ENCODE measurements at regions not wholly inside any gene's neighbourhood (a gene's known extent, or its start where the extent isn't known, plus 50 kb on each side); places are given as distances from the start of the nearest gene placed in this dataset.

GRCh38 chr1:57494530-57495079 lies 70.7 kb upstream of the DAB1 start:
- no peaks in the 10 kb centered on the region for H3K4me1 ChIP-seq (ENCODE audit: control insufficient read depth, low read depth, low read length)
- H3K4me3 ChIP-seq (ENCODE audit: low read length): no peak overlapping the region
- H3K9ac ChIP-seq (ENCODE audit: low read length): no peak overlapping the region
- H3K27me3 ChIP-seq (ENCODE audit: control insufficient read depth, insufficient read depth, low read length): no peaks in the 10 kb centered on the region
- no peaks in the 10 kb centered on the region for H3K36me3 ChIP-seq (ENCODE audit: control insufficient read depth, low read depth, low read length)
- H3K27ac ChIP-seq (ENCODE audit: low read length): no peak overlapping the region
- H3K9me3 ChIP-seq (ENCODE audit: control insufficient read depth, low read depth, low read length): no peaks in the 10 kb centered on the region

DNA sequence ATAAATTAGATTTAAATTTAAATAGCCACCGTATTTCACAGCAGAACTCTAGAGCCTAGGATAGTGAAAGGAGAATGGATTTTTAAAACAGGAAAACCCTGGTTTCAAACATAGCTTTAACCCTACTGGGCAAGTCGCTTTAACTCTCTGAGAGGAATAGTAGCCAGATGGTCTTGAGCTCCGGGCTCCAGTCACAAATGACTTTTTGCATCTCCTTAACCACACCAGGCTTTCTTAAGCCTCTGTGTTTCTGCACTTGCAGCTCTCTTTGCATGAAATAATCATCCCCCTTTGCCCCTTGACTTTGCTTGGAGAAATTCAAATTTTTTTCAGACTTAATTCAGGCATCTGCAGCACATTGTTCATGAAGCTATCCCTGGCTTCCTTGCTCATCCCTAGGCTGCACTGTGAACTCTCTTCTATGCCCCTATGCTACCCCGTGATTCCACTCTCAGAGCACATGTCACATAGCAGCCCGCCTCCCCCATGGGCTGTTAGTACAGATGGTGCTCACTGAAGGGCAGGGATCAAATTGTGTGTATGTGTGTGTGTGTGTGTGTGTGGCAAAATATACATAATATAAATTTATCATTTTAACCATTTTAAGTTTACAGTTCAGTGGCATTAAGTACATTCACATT lies 68.8 kb upstream of the DAB1 start:
- Histone ChIP-seq H3K9me3 (ENCODE audit: control insufficient read depth, low read depth, low read length) (no peaks in the 10 kb centered on the region), H3K36me3 (ENCODE audit: control insufficient read depth, low read depth, low read length) (no peaks in the 10 kb centered on the region), H3K27me3 (ENCODE audit: control insufficient read depth, insufficient read depth, low read length) (no peaks in the 10 kb centered on the region), H3K9ac (ENCODE audit: low read length) (no peak overlapping the region), H3K4me3 (ENCODE audit: low read length) (no peak overlapping the region), H3K27ac (ENCODE audit: low read length) (no peak overlapping the region), H3K4me1 (ENCODE audit: control insufficient read depth, low read depth, low read length) (no peaks in the 10 kb centered on the region)

DNA sequence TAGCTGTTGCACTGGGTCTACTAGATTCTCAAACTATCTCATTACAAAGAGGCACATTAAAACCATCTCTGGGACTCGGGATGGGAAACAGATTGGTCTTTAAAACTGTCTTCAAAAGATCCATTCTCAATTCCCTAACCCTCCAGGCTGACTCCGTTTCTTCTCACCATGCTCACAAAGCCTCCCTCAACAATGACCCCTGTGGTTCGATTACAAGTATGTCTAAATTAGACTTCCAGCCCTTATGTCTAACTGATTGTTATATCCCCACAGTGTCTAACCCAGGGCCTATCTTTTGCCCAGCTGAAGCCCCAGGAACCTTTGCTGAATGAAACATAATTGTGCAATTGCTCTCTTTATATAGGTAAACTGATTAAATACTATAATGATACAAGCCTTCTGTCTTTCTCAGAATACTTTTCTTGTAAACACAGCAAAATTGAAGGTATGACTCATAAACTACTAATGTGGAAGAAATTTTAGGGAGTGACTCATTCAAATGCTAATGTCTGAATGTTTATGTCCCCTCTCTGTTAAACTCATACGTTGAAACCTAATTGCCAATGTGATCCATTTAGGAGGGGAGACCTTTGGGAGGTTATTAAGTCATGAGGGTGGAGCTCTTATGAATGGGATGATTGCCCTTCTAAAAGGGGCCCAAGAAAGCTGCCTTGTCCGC lies 65.6 kb upstream of the DAB1 start:
- H3K36me3 ChIP-seq (ENCODE audit: control insufficient read depth, low read depth, low read length): no peaks in the 10 kb centered on the region
- H3K4me3 ChIP-seq (ENCODE audit: low read length): no peak overlapping the region
- no peaks in the 10 kb centered on the region for H3K27me3 ChIP-seq (ENCODE audit: control insufficient read depth, insufficient read depth, low read length)
- H3K27ac ChIP-seq (ENCODE audit: low read length): no peak overlapping the region
- no peak overlapping the region for H3K9ac ChIP-seq (ENCODE audit: low read length)
- H3K4me1 ChIP-seq (ENCODE audit: control insufficient read depth, low read depth, low read length): no peaks in the 10 kb centered on the region
- no peaks in the 10 kb centered on the region for H3K9me3 ChIP-seq (ENCODE audit: control insufficient read depth, low read depth, low read length)

GRCh38 chr1:57485643-57486042 lies 61.8 kb upstream of the DAB1 start:
- H3K27ac ChIP-seq (ENCODE audit: low read length): no peak overlapping the region
- no peaks in the 10 kb centered on the region for H3K36me3 ChIP-seq (ENCODE audit: control insufficient read depth, low read depth, low read length)
- no peak overlapping the region for H3K4me3 ChIP-seq (ENCODE audit: low read length)
- no peaks in the 10 kb centered on the region for H3K4me1 ChIP-seq (ENCODE audit: control insufficient read depth, low read depth, low read length)
- no peaks in the 10 kb centered on the region for H3K9me3 ChIP-seq (ENCODE audit: control insufficient read depth, low read depth, low read length)
- no peaks in the 10 kb centered on the region for H3K27me3 ChIP-seq (ENCODE audit: control insufficient read depth, insufficient read depth, low read length)
- no peak overlapping the region for H3K9ac ChIP-seq (ENCODE audit: low read length)

- Histone ChIP-seq H3K27me3 (ENCODE audit: control insufficient read depth, insufficient read depth, low read length) (no peaks in the 10 kb centered on the region), H3K9me3 (ENCODE audit: control insufficient read depth, low read depth, low read length) (no peaks in the 10 kb centered on the region), H3K4me1 (ENCODE audit: control insufficient read depth, low read depth, low read length) (no peaks in the 10 kb centered on the region), H3K9ac (ENCODE audit: low read length) (no peak overlapping the region), H3K27ac (ENCODE audit: low read length) (no peak overlapping the region), H3K4me3 (ENCODE audit: low read length) (no peak overlapping the region), H3K36me3 (ENCODE audit: control insufficient read depth, low read depth, low read length) (no peaks in the 10 kb centered on the region)
Observed at GRCh38 chr1:57483954-57484353, 60.1 kb upstream of the DAB1 start.

DNA sequence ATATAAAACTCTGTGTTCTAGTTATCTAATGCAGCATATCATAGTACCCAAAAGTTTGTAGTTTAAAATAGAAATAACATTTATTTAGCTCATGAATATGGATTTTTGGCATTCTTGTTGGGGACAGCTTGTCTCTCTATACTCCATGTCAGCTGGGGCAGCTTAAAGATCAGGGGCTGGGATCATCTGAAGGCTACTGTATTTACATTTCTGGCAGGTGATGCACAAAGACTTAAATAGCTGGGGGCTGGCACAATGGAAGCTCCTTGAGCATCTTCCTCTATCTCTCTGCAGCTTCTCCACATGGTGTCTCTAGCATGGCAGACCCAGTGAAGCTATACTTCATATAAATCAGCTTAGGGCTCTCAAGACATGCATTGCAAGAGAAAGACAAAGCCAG lies 55.6 kb upstream of the DAB1 start:
- H3K4me3 ChIP-seq (ENCODE audit: low read length): no peak overlapping the region
- no peaks in the 10 kb centered on the region for H3K27me3 ChIP-seq (ENCODE audit: control insufficient read depth, insufficient read depth, low read length)
- no peak overlapping the region for H3K27ac ChIP-seq (ENCODE audit: low read length)
- H3K36me3 ChIP-seq (ENCODE audit: control insufficient read depth, low read depth, low read length): no peaks in the 10 kb centered on the region
- no peaks in the 10 kb centered on the region for H3K4me1 ChIP-seq (ENCODE audit: control insufficient read depth, low read depth, low read length)
- H3K9ac ChIP-seq (ENCODE audit: low read length): no peak overlapping the region
- no peaks in the 10 kb centered on the region for H3K9me3 ChIP-seq (ENCODE audit: control insufficient read depth, low read depth, low read length)

GRCh38 chr1:57475366-57475765 lies 51.5 kb upstream of the DAB1 start:
- no peak overlapping the region for H3K27ac ChIP-seq (ENCODE audit: low read length)
- peaks cover under 1% of the 10 kb centered on the region for H3K4me1 ChIP-seq (ENCODE audit: control insufficient read depth, low read depth, low read length)
- H3K4me3 ChIP-seq (ENCODE audit: low read length): no peak overlapping the region
- H3K9me3 ChIP-seq (ENCODE audit: control insufficient read depth, low read depth, low read length): no peaks in the 10 kb centered on the region
- no peaks in the 10 kb centered on the region for H3K27me3 ChIP-seq (ENCODE audit: control insufficient read depth, insufficient read depth, low read length)
- no peaks in the 10 kb centered on the region for H3K36me3 ChIP-seq (ENCODE audit: control insufficient read depth, low read depth, low read length)
- H3K9ac ChIP-seq (ENCODE audit: low read length): no peak overlapping the region

GRCh38 chr1:57474137-57474750 lies 50.4 kb upstream of the DAB1 start:
- Histone ChIP-seq H3K4me1 (ENCODE audit: control insufficient read depth, low read depth, low read length) (peaks cover 6% of the 10 kb centered on the region), H3K36me3 (ENCODE audit: control insufficient read depth, low read depth, low read length) (no peaks in the 10 kb centered on the region), H3K27me3 (ENCODE audit: control insufficient read depth, insufficient read depth, low read length) (no peaks in the 10 kb centered on the region), H3K9me3 (ENCODE audit: control insufficient read depth, low read depth, low read length) (no peaks in the 10 kb centered on the region), H3K4me3 (ENCODE audit: low read length) (no peak overlapping the region), H3K27ac (ENCODE audit: low read length) (no peak overlapping the region), H3K9ac (ENCODE audit: low read length) (no peak overlapping the region)
